SU-DHL-6 (cell line): ENCODE measurements at regions not wholly inside any gene's neighbourhood (a gene's known extent, or its start where the extent isn't known, plus 50 kb on each side); places are given as distances from the start of the nearest gene placed in this dataset.

Experiments used
- H2AFZ ChIP-seq: fragments of 200-600 bp; sonication (generic); 2 replicates; pipeline ENCODE4 v1.6.1; 2014; ENCODE audit warnings: low read depth, mild to moderate bottlenecking, moderate library complexity, mixed read lengths, antibody characterized with exemption, low read length; ENCODE audit not compliant: severe bottlenecking
- H3F3A ChIP-seq: fragments of 200-600 bp; shearing (Covaris generic); 2 replicates; pipeline ENCODE4 v1.6.0; 2016; ENCODE audit warnings: antibody characterized with exemption, mild to moderate bottlenecking; ENCODE audit not compliant: insufficient read depth
- H3K27ac ChIP-seq: fragments of 200-600 bp; sonication (generic); 2 replicates; pipeline ENCODE4 v1.5.1; 2016; ENCODE audit warnings: low read depth, mild to moderate bottlenecking, low read length, moderate library complexity, mixed read lengths
- H3K27me3 ChIP-seq: fragments of 200-600 bp; sonication (generic), shearing (Covaris generic); 2 replicates; pipeline ENCODE4 v1.6.0; 2014; ENCODE audit warnings: mild to moderate bottlenecking, low read length
- H3K36me3 ChIP-seq: fragments of 200-600 bp; sonication (generic); 2 replicates; pipeline ENCODE4 v1.6.1; 2014; ENCODE audit warnings: mild to moderate bottlenecking, low read length, mixed read lengths
- H3K4me2 ChIP-seq: fragments of 300-600, 200-600 bp; shearing (Covaris generic), sonication (generic); 2 replicates; pipeline ENCODE4 v1.6.0; 2014; ENCODE audit warnings: low read length, low read depth, mild to moderate bottlenecking; ENCODE audit not compliant: poor library complexity, severe bottlenecking
- H3K4me3 ChIP-seq: fragments of 200-600 bp; sonication (generic); 2 replicates; pipeline ENCODE4 v1.5.1; 2014; ENCODE audit warnings: antibody characterized with exemption, low read length, mild to moderate bottlenecking, mixed read lengths; ENCODE audit not compliant: insufficient read depth, poor library complexity, severe bottlenecking
- H3K79me2 ChIP-seq: fragments of 200-600 bp; sonication (generic); 2 replicates; pipeline ENCODE4 v1.6.1; 2014; ENCODE audit warnings: mild to moderate bottlenecking, low read length, moderate library complexity; ENCODE audit not compliant: insufficient read depth
- H3K9ac ChIP-seq: fragments of 200-600 bp; sonication (generic); 2 replicates; pipeline ENCODE4 v1.7.0; 2014; ENCODE audit warnings: mild to moderate bottlenecking, low read length
- H3K9me2 ChIP-seq: fragments of 200-600 bp; sonication (generic); replicated peaks from 2 replicates; pipeline ENCODE4 v1.6.1; 2014; ENCODE audit warnings: low read length; ENCODE audit not compliant: insufficient read depth
- H3K9me3 ChIP-seq: fragments of 200-600 bp; sonication (generic); 2 replicates; pipeline ENCODE4 v1.6.1; 2014; ENCODE audit warnings: low read length, mixed read lengths; ENCODE audit not compliant: insufficient read depth
- H4K20me1 ChIP-seq: fragments of 200-600 bp; sonication (generic); 2 replicates; pipeline ENCODE4 v1.6.1; 2014; ENCODE audit warnings: low read depth, mild to moderate bottlenecking, antibody characterized with exemption, low read length, moderate library complexity, mixed read lengths
- EZH2phosphoT487 ChIP-seq: fragments of 200-600 bp; sonication (generic), shearing (Covaris generic); conservative IDR thresholded peaks from 2 replicates; pipeline ENCODE4 v1.6.1; 2018; ENCODE audit warnings: mild to moderate bottlenecking, antibody characterized with exemption, low read length, moderate library complexity, mixed read lengths
- TF ChIP-seq, protein P1 (sequence below): fragments of 200-600 bp; sonication (generic); IDR thresholded peaks from one replicate; pipeline ENCODE4 v1.5.1; 2017; ENCODE audit warnings: antibody characterized with exemption, mild to moderate bottlenecking, low read length, moderate library complexity; ENCODE audit not compliant: insufficient read depth, poor library complexity, severe bottlenecking

DNA sequence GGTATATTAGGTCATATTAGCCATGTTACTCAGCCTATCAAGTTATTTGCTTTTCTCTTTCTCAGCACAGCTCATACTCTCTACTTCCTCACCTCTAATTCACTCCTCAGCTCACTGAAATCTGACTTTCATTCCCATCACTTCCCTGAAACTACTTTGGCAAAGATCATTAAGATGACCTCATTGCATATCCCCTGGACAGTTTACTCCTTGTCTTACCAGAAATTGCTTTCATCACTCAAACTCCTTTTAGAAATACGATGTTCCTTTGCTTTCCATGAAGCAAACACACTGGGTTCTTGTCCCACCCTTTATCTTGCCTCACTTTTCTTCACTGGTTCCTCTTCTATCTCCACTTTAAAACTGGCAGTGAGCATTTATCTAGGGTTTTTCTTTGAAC is 354.4 kb downstream of the TUSC7 start:
- H3K36me3 ChIP-seq = no peaks in the 10 kb centered on the region
- no peaks in the 10 kb centered on the region for H3K27me3 ChIP-seq
- H3K4me3 ChIP-seq = no peak overlapping the region
- no peaks in the 10 kb centered on the region for H3F3A ChIP-seq
- no peak overlapping the region for H3K4me2 ChIP-seq
- H4K20me1 ChIP-seq = no peaks in the 10 kb centered on the region
- H3K79me2 ChIP-seq = no peaks in the 10 kb centered on the region
- no peak overlapping the region for H3K27ac ChIP-seq
- TF ChIP-seq, protein P1, sequence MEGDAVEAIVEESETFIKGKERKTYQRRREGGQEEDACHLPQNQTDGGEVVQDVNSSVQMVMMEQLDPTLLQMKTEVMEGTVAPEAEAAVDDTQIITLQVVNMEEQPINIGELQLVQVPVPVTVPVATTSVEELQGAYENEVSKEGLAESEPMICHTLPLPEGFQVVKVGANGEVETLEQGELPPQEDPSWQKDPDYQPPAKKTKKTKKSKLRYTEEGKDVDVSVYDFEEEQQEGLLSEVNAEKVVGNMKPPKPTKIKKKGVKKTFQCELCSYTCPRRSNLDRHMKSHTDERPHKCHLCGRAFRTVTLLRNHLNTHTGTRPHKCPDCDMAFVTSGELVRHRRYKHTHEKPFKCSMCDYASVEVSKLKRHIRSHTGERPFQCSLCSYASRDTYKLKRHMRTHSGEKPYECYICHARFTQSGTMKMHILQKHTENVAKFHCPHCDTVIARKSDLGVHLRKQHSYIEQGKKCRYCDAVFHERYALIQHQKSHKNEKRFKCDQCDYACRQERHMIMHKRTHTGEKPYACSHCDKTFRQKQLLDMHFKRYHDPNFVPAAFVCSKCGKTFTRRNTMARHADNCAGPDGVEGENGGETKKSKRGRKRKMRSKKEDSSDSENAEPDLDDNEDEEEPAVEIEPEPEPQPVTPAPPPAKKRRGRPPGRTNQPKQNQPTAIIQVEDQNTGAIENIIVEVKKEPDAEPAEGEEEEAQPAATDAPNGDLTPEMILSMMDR = no peak
- no peak for TF ChIP-seq EZH2phosphoT487
- no peak overlapping the region for H2AFZ ChIP-seq
- H3K9me2 ChIP-seq = no peaks in the 10 kb centered on the region
- no peak overlapping the region for H3K9ac ChIP-seq
- H3K9me3 ChIP-seq = no peaks in the 10 kb centered on the region

DNA sequence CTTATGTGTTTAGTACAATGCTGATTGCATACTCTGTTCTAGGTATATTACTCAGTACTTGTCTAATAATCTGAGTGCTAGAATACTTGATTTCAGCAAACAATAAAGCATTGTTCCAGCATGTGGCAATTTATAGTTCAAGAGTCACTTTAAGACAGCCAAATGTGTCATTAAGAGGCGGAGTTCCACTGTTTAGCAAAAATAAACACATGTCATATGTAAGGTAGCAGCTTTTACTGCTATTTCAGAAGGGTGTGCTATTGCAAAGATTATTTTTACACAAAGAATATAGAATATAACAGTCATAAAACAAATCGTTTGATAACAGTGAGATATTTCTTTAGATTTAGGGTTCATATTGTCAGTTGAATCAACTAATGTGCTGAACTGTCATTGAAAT is 358.7 kb downstream of the TUSC7 start:
- Histone ChIP-seq H2AFZ (no peak overlapping the region), H3K27ac (no peak overlapping the region), H4K20me1 (no peaks in the 10 kb centered on the region), H3K79me2 (no peaks in the 10 kb centered on the region), H3K27me3 (no peaks in the 10 kb centered on the region), H3F3A (no peaks in the 10 kb centered on the region), H3K4me2 (no peak overlapping the region), H3K9ac (no peak overlapping the region), H3K36me3 (no peaks in the 10 kb centered on the region), H3K9me2 (no peaks in the 10 kb centered on the region), H3K4me3 (no peak overlapping the region), H3K9me3 (no peaks in the 10 kb centered on the region)
- TF ChIP-seq EZH2phosphoT487 = no peak
- TF ChIP-seq, protein P1 = no peak

DNA sequence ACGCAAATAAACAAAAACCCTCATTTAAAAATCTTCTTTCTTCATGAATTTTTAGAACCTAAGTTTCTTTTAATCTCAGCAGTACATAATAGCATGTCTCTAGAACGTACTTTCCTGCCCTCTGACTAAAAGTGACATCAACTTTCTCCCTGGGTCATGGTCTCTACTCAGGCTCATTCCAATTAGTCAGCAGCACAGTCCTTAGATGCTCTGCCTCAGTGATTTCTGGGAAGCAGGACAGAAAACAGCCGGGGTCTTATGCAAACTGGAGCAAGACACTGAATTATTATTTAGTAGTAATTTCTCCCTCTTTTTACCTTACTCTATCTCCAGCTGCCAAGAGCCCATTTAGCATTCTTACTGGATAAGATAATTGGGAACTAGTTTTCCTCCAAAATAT is 365.2 kb downstream of the TUSC7 start:
- no peaks in the 10 kb centered on the region for H3K27me3 ChIP-seq
- TF ChIP-seq EZH2phosphoT487 = no peak
- TF ChIP-seq, protein P1 = no peak
- no peaks in the 10 kb centered on the region for H3K36me3 ChIP-seq
- no peaks in the 10 kb centered on the region for H3K9me2 ChIP-seq
- no peaks in the 10 kb centered on the region for H3K79me2 ChIP-seq
- H3K4me3 ChIP-seq = no peak overlapping the region
- H4K20me1 ChIP-seq = no peaks in the 10 kb centered on the region
- H3K4me2 ChIP-seq = no peak overlapping the region
- no peak overlapping the region for H3K27ac ChIP-seq
- no peaks in the 10 kb centered on the region for H3F3A ChIP-seq
- no peak overlapping the region for H3K9ac ChIP-seq
- no peak overlapping the region for H2AFZ ChIP-seq
- no peaks in the 10 kb centered on the region for H3K9me3 ChIP-seq

DNA sequence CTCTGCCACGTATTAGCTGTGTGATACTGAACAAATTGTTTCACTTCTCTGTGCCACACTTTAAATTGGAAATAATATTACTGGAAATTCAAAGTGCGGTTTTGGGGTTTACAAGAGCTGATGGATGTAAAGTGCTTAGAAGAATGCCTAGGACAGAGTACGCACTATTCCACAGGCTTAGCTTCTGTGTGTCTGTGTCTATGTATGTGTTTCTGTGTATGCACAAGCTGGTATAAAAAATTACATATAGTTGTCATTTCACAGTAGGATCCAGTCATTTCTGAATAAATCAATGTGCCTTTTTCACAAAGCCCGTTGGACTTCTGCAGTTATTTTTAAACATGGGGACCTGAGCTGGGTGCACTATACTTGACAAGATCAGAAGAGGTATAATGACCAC is 370.4 kb downstream of the TUSC7 start:
- Histone ChIP-seq H3F3A (no peaks in the 10 kb centered on the region), H3K36me3 (no peaks in the 10 kb centered on the region), H4K20me1 (no peaks in the 10 kb centered on the region), H3K27ac (no peak overlapping the region), H2AFZ (no peak overlapping the region), H3K9me3 (no peaks in the 10 kb centered on the region), H3K27me3 (no peaks in the 10 kb centered on the region), H3K79me2 (no peaks in the 10 kb centered on the region), H3K4me2 (no peak overlapping the region), H3K9me2 (no peaks in the 10 kb centered on the region), H3K4me3 (no peak overlapping the region), H3K9ac (no peak overlapping the region)
- no peak for TF ChIP-seq EZH2phosphoT487
- TF ChIP-seq, protein P1 = no peak
